ENCODE measurements at regions not wholly inside any gene's neighbourhood (a gene's known extent, or its start where the extent isn't known, plus 50 kb on each side); places are given as distances from the start of the nearest gene placed in this dataset.

- ATAC-seq (no peak), DNase-seq (no peak)
- Mint-ChIP-seq H3K4me3 (no peak overlapping the region), H3K9me3 (no peaks in the 10 kb centered on the region), H3K27me3 (peaks cover 36% of the 10 kb centered on the region), H3K27ac (no peak overlapping the region), H3K4me1 (no peaks in the 10 kb centered on the region)
Observed at GRCh38 chr11:33410086-33410765, 153.0 kb downstream of the HIPK3 start.

All from stimulated activated naive CD8-positive, alpha-beta T cell treated with anti-CD3 and anti-CD28 coated beads, Interleukin-15, amount 100 ng/mL, for 72 hours (primary cell).